ENCODE measurements at regions not wholly inside any gene's neighbourhood (a gene's known extent, or its start where the extent isn't known, plus 50 kb on each side); places are given as distances from the start of the nearest gene placed in this dataset.

DNA sequence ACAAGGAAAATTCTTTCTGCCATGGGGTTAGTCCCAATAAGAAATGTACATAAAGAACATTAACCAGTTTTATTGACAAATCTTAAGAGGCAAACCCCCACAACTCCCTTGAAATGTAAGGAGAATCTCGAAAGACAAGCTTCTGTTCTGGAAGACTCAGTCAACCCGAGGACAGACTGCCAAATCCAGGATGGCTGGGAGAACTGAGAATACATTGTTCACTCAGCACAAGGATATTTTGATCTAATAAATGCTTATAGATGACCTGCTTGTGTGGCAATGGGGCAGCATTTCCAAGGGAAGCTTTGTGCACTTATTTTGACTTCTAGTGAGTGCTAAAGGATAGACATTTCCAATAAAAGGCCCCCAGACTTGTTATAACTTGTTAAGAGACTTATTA lies 280.4 kb downstream of the DHX15 start:
- no peak for DNase-seq (ENCODE audit: extremely low read depth, low read depth)

- DNase-seq (ENCODE audit: extremely low read depth, low read depth), result no peak
Observed at GRCh38 chr4:24298911-24299310, 285.4 kb downstream of the DHX15 start.

- no peak for DNase-seq (ENCODE audit: extremely low read depth, low read depth)
Observed at GRCh38 chr4:24287096-24287495, 297.3 kb downstream of the DHX15 start.

GRCh38 chr4:24285759-24286158 lies 298.6 kb downstream of the DHX15 start:
- DNase-seq (ENCODE audit: extremely low read depth, low read depth), result no peak

- DNase-seq (ENCODE audit: extremely low read depth, low read depth), result no peak
Observed at GRCh38 chr4:24282446-24282845, 301.9 kb downstream of the DHX15 start.

- no peak for DNase-seq (ENCODE audit: extremely low read depth, low read depth)
Observed at GRCh38 chr4:24279911-24280375, 304.4 kb downstream of the DHX15 start.

GRCh38 chr4:24279469-24279868 lies 304.9 kb downstream of the DHX15 start:
- DNase-seq (ENCODE audit: extremely low read depth, low read depth), result no peak

- DNase-seq (ENCODE audit: extremely low read depth, low read depth), result no peak
Observed at GRCh38 chr4:24278693-24279092, 305.7 kb downstream of the DHX15 start.

- DNase-seq (ENCODE audit: extremely low read depth, low read depth), result no peak
Observed at GRCh38 chr4:24274381-24274941, 309.9 kb downstream of the DHX15 start.

DNA sequence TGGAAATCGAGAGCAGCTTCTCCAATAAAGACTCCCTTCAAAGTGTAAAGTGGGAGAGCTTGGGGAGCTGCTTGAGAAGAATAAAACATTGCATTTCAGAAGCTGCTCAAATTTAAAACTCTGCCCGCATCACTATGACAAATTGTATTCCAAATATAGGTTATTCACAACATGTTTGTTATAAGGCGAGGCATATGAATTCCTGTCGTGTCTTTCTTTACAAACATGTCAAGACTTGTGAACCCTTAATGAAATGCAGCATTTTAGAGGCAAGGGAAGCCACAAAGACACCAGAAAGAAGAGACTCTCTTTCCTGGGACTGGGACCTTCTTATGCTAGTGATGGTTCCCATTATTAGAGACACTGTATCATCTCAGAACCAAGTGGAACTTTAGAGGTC lies 311.2 kb downstream of the DHX15 start:
- DNase-seq (ENCODE audit: extremely low read depth, low read depth), result no peak

- DNase-seq (ENCODE audit: extremely low read depth, low read depth), result no peak
Observed at GRCh38 chr4:24266951-24267722, 317.2 kb downstream of the DHX15 start.

- DNase-seq (ENCODE audit: extremely low read depth, low read depth), result no peak
Observed at GRCh38 chr4:24265989-24266388, 318.4 kb downstream of the DHX15 start.

GRCh38 chr4:24262616-24263015 lies 321.7 kb downstream of the DHX15 start:
- no peak for DNase-seq (ENCODE audit: extremely low read depth, low read depth)

GRCh38 chr4:24262084-24262483 lies 322.3 kb downstream of the DHX15 start:
- DNase-seq (ENCODE audit: extremely low read depth, low read depth), result no peak

GRCh38 chr4:24260923-24261564 lies 323.3 kb downstream of the DHX15 start:
- DNase-seq (ENCODE audit: extremely low read depth, low read depth), result no peak

DNA sequence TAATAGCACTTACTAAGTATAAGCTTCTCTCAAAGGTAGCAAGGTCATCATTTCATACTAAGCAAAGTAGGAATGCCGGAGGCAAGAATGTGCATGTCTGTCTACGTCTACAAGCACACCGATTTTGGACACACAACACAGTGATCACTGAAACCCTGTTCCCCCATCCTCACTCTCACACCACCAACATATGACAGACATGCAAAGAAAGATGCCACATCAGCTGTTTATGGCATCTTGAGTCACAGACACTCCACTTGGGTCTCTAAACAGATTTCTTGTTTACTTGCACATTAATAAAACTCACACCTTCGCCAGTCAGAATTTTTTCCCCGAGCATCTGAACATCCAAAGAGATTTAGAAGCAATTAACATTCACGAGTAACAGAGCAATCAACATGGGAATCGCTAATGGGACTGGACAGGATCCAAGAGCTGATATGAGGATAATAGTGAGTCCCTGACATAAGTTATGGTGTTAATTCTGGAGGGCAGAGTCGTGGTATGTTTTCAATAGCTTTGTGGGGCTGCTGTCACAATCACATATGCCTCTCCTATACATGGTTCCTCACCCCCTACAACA lies 324.1 kb downstream of the DHX15 start:
- no peak for DNase-seq (ENCODE audit: extremely low read depth, low read depth)

- no peak for DNase-seq (ENCODE audit: extremely low read depth, low read depth)
Observed at GRCh38 chr4:24256547-24256946, 327.8 kb downstream of the DHX15 start.

DNA sequence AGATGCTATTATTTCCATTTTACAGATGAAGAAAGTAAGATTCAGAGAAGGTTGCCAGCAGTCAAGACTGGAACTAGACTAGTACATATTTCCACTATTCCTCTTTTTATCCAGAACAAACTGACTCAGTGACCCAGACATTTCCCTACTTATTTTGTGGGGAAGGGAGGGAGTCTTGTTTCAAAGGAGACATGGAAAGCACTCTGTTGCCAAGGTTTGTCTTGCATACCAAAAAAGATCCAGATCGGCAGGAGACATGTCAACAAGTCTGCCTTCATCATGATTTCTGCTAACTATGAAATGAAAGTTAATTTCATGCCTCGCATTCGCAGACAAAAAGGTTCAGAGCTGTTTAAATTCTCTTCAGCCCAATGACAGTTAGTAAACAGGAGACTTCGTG lies 328.3 kb downstream of the DHX15 start:
- DNase-seq (ENCODE audit: extremely low read depth, low read depth), result no peak

- no peak for DNase-seq (ENCODE audit: extremely low read depth, low read depth)
Observed at GRCh38 chr4:24252121-24252520, 332.2 kb downstream of the DHX15 start.

DNA sequence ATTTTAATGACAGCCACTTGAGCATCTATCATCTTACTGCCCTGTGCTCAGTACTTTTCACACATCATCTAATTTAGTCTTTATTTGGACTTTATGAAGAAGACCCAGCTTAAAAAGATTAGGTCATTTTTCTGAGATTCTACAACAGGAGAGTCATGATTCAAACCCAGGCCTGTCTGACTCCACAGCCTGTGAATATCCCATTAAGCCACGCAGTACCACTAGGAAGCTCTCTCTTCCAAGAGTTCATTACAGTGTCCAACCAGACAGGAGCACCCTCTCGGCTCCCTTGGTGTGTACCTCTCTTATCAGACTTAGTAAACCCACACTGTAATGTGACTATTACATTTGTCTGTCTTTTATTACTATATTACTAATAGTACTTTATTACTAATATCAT lies 332.8 kb downstream of the DHX15 start:
- no peak for DNase-seq (ENCODE audit: extremely low read depth, low read depth)

DNA sequence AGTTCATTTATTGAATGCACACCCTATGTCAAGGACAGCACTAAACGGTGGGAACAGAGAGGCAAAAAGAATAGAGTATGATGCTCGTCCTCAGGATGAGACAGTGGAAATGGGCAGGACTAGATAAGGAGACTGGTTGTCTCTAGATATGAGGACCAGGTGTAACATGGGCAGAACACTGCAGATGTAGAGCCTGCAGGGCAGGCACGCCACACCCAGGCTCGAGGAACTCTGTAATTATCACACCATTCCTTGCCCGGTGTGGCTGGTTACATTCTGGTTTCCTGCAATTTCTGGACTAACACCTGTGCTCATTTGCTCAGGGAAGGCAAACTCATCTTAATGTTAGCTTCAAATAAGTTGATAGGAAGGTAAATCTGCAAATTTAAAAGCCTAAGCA lies 334.4 kb downstream of the DHX15 start:
- no peak for DNase-seq (ENCODE audit: extremely low read depth, low read depth)
